GM21515 (cell line): ENCODE measurements at regions not wholly inside any gene's neighbourhood (a gene's known extent, or its start where the extent isn't known, plus 50 kb on each side); places are given as distances from the start of the nearest gene placed in this dataset.
"Not testable (repeated sequence)": the region's sequence is repeated elsewhere in the genome, so short reads cannot be mapped to it uniquely, and the experiment has no call there.

ENCODE experiments used
- ATAC-seq: cut with Tn5 transposase; IDR thresholded peaks from one replicate; pipeline ENCODE4 v1.9.1; 2021; ENCODE audit not compliant: unreplicated experiment

GRCh38 chr6:169101981-169102380, 151.7 kb downstream of the THBS2 start:
- ATAC-seq = no peak

DNA sequence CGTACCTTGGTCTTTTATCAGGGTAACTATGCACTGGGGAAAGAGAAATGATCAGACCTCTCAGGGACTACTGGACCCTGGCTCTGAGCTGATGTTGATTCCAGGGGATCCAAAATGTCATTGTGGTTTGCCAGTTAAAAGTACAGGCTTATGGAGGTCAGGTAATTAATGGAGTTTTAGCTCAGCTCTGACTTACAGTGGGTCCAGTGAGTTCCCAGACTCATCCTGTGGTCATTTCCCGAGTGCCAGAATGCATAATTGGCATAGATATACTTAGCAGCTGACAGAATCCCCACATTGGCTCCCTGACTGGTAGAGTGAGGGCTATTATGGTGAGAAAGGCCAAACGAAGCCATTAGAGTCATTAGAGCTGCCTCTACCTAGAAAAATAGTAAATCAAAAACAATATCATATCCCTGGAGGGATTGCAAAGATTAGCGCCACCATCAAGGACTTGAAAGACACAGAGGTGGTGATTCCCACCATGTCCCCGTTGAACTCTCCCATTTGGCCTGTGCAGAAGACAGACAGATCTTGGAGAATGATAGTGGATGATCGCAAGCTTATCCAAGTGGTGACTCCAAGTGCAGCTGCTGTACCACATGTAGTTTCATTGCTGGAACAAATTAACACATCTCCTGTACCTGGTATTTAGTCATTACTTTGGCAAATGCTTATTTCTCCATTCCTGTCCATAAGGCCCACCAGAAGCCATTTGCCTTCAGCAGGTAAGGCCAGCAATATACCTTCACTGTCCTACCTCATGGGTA, 152.4 kb downstream of the THBS2 start:
- ATAC-seq = no peak

DNA sequence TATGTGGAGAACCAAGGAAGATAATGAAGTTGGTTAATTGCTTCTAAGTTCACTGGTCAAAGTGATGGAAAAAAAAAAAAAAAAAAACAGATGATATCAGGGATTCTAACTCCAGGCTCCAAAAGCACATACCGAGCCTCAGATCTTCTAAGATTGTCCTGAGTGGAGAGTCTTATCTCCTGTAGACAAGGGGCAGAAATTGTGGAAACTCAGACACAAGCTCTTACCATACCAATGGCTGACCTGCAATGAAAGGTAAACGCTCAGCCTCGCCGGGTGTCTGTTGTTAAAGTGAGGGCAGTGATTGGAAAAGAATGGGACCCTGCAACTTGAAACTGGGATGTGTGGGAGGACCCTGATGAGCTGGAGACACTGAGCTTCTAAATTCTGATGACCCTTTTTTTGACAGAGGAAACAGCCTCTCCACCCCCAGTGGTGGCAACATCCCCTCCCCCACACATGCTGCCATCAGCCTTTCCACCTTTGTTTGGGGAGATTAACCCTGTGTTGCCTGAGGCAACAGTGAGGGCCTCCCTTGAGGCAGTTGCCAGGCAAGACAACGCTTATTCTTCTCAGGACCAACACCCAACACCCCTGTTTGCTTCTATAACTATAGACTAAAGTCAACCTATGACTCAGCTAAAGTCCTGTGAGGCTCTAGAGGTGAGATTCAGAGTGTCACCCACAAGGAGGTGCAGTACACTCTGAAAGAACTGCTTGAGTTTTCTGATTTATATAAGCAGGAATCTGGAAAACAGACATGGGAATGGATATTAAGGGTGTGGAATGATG, 154.0 kb downstream of the THBS2 start:
- ATAC-seq = no peak

DNA sequence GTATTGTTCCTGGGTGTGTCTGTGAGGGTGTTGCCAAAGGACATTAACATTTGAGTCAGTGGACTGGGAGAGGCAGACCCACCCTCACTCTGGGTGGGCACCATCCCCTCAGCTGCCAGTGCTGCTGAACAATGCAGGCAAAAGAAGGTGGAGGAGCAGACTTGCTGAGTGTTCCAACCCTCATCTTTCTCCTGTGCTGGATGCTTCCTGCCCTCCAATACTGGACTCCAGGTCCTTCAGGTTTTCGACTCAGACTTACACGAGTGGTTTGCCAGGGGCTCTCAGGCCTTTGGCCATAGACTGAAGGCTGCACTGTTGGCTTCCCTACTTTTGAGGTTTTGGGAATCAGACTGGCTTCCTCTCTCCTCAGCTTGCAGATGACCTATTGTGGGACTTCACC, 155.0 kb downstream of the THBS2 start:
- ATAC-seq = not testable (repeated sequence)

GRCh38 chr6:169098116-169098515, 155.5 kb downstream of the THBS2 start:
- no peak for ATAC-seq

DNA sequence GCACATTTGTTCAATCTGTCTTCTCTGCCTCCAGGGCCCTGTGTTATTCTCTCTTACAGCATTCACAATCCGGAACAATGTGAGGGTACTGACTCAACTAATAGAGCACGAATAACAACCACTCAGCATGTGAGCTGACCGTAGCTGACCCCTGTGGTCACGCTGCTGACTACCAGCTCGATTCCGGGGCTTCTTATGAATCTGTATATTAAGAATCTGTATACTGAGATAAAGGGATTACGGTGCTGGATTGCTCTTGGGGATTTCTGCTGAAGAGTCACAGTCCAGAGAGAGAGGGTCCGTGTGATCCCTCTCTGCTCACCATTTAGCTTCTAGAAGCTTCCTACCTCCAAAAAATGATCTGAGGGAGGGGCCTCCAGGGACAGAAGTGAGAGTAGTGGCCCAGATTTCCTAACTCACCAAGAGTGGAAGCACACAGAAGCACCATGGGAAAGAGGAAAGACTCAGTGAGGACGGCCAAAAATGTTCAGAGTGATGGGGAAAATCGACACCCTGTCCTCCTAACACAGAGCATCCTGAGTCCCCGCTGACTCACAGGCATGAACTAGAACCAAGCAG, 156.2 kb downstream of the THBS2 start:
- ATAC-seq = no peak

DNA sequence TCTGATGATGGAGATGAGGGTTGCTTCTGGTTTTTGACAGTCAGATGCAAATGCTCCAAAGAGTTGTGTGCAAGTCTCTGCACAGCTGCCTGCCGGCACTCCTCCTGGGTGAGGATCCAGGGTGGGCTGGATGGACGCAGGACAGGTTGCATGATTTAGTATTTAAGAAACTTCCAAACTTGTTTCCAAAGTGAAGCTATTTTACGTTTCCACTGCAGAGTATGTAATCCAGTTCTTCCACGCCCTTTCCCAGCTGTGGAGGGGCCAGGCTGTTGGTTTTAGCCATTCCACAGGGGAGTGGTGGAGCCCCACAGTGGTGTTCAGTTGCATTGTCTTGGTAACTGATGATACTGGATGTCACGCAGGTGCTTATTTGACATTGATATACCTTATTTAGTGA, 157.3 kb downstream of the THBS2 start:
- ATAC-seq = no peak

- ATAC-seq = no peak
These were observed 158.5 kb downstream of the THBS2 start for GRCh38 chr6:169095153-169095552.

DNA sequence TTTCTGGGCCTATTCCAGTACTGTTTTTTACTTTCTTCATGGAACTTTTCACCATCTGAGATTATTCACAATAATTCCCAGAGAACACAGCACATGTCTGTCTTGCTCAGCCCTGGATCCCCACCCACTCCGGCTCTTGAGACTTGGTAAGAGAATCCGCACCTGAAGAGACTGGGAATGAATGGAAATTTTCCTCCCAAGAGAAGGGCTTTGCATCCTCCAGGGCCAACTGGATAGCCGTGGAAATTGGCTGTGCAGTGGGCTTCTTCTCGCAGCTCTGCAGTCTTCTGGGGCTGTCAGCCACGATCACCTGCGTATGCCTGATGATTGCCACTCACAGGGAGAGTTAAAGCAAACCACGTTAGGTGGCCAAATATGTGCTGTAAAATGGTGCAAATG, 159.1 kb downstream of the THBS2 start:
- no peak for ATAC-seq

- ATAC-seq = no peak
These were observed 159.7 kb downstream of the THBS2 start for GRCh38 chr6:169093770-169094551.

GRCh38 chr6:169093066-169093723, 160.5 kb downstream of the THBS2 start:
- ATAC-seq = no peak

DNA sequence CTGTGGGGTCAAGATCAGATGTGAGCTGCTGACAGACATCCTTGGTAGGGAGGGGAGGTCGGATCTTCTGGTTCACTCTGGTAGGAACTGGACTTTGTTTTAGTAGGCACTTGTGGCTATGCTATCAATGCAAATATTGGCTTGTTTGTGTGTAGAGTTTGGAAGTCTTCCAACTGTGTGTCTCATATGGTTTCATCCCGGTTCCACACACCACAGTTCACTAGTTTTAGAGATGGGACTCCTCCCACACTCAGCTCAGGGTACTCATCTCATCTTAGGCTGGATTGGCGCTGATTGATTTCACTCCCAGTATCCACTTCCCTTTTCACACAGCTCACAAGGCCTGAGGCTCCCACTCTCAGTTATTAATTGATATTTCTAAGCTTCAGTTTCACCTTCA, 161.3 kb downstream of the THBS2 start:
- ATAC-seq = peak; percentile 98

GRCh38 chr6:169090514-169091127, 163.0 kb downstream of the THBS2 start:
- not testable (repeated sequence) for ATAC-seq

- no peak for ATAC-seq
These were observed 164.9 kb downstream of the THBS2 start for GRCh38 chr6:169088762-169089161.

DNA sequence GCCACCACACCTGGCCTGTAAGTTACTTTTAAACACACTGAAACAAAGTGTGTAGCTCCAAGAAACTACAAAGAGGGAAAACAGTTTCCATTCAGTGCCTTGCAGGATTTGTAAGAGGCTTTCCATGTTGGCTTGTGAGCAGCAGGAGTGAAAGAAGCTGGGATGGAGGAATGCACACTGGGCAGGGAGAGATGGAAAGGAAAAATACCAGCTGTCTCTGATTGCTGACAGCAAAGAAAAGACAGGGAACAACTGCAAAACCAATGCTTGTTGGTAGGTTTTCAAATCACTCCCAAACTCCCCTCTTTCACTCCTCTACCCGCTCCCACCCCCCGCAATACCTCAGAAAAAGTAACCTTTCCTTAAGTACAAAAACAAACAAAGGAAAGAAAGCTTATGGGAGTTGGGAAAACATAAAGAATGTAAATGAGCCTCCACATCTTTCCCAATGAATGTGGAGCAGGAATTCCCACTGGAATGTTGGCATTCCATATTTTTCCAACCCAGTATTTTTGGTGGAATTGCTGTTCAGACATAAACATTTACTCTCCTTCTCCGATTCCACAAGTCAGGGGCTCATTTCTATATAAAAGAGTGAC, 166.1 kb downstream of the THBS2 start:
- ATAC-seq = no peak

GRCh38 chr6:169086616-169087015, 167.0 kb downstream of the THBS2 start:
- ATAC-seq = not testable (repeated sequence)

DNA sequence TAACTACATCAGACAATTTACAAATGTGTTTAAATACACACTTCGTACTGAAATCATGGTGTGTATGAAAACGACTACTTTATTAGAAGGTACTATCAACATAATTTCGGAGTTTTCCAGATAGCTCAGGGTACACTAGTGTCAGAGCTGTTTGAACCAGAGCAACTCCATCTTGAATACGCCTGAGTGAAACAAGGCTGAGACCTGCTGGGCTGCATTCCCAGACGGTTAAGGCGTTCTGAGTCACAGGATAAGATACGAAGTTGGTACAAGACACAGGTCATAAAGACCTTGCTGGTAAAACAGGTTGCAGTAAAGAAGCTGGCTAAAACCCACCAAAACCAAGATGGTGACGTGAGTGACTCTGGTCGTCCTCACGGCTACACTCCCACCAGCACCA, 167.6 kb downstream of the THBS2 start:
- ATAC-seq = no peak

DNA sequence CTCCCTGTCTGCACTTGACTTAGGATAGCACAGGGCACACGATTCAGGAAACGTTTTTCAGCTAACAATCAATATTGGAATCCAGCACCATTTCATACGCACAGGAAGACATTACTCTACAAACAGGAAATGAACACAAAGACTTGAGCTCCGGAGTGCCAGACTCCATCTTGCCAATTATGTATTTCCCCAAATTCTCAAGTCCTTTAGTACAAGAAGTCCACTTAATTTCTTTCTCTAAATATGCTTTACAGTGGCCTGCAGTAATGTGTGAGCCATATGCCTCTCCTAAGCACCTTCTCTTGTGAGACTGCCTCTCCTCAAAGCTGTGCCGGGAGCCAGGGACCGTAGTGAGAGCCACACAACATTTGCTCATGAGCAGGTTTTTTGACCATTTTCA, 168.2 kb downstream of the THBS2 start:
- no peak for ATAC-seq

DNA sequence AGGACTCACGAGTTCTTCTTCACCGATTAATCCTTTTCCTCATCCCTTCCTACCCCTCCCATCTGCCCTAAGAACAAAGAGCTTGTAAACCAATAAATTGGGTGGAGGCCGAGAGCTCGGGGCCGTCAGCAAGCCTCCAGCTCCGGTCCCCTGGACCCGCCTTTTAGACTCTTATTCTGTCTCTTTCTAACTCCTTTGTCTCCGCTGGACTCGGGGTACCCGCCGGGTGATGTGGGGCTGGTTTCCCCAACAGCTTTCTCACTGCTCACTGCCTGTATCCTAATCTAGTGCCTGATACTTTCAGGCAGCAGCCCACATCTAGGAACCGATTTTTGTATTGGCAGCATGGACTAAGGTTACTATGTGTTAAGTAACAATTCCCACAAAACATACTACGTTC, 169.1 kb downstream of the THBS2 start:
- not testable (repeated sequence) for ATAC-seq

GRCh38 chr6:169084067-169084466, 169.6 kb downstream of the THBS2 start:
- ATAC-seq = no peak
